GM12865 (cell line): ENCODE measurements at regions not wholly inside any gene's neighbourhood (a gene's known extent, or its start where the extent isn't known, plus 50 kb on each side); places are given as distances from the start of the nearest gene placed in this dataset.

Experiments used
- DNase-seq: peaks from one replicate; pipeline ENCODE4 v3.0.0; 2010; ENCODE audit warnings: low read depth
- H3K4me3 ChIP-seq: 2 replicates; pipeline ENCODE4 v1.5.1; 2011; ENCODE audit warnings: mild to moderate bottlenecking, low read depth, low read length, control low read depth
- TF ChIP-seq, protein P1 (sequence below): IDR thresholded peaks from 2 replicates; pipeline ENCODE4 v1.5.1; 2011; ENCODE audit warnings: low read length, control low read depth, low read depth, inconsistent platforms; ENCODE audit not compliant: insufficient read depth; ENCODE audit errors: missing control alignments

DNA sequence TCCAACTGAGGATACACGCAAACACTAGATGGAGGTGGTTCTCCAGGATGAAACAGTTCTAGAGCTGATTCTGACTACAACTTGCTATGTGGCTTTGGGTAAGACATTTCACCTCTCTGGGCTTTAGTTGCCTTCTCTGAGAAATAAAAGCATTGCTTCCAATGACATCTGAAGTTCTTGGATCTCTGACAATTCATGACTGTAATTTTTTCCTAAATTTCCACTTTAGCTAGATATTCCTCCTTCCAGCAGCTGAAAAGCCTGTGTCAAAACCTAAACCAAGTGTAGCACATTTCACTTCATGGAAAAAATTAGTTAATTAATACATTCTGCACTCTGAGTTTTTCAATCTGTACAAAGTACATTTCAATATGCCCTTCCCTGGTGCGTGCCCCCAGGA, 50.0 kb upstream of the ANK3 start:
- no peak overlapping the region for H3K4me3 ChIP-seq
- no peak for DNase-seq
- TF ChIP-seq, protein P1, sequence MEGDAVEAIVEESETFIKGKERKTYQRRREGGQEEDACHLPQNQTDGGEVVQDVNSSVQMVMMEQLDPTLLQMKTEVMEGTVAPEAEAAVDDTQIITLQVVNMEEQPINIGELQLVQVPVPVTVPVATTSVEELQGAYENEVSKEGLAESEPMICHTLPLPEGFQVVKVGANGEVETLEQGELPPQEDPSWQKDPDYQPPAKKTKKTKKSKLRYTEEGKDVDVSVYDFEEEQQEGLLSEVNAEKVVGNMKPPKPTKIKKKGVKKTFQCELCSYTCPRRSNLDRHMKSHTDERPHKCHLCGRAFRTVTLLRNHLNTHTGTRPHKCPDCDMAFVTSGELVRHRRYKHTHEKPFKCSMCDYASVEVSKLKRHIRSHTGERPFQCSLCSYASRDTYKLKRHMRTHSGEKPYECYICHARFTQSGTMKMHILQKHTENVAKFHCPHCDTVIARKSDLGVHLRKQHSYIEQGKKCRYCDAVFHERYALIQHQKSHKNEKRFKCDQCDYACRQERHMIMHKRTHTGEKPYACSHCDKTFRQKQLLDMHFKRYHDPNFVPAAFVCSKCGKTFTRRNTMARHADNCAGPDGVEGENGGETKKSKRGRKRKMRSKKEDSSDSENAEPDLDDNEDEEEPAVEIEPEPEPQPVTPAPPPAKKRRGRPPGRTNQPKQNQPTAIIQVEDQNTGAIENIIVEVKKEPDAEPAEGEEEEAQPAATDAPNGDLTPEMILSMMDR: no peak
